Adrenal gland (tissue), 9 donors: ENCODE measurements at regions not wholly inside any gene's neighbourhood (a gene's known extent, or its start where the extent isn't known, plus 50 kb on each side); places are given as distances from the start of the nearest gene placed in this dataset.

Experiments
- DNase-seq, 7 donors: peaks; one replicate each; pipeline ENCODE4 v3.0.0-alpha.2; 2019 to 2020
- H3K27ac ChIP-seq, 5 donors: fragments of 200-600 bp; sonication (generic) in 4 of 5; 1 replicate in 3 of 5; 2 replicates in 2 of 5; pipeline versions ENCODE4 v1.5.1 to v1.8.0; 2016 to 2020; ENCODE audit warnings: mild to moderate bottlenecking in 1 of 5
- H3K27me3 ChIP-seq: fragments of 200-600 bp; 2 replicates; pipeline ENCODE4 v1.8.0; 2021
- H3K36me3 ChIP-seq, 2 donors: fragments of 200-600 bp; replicated peaks in 1 of 2; 1 replicate in 1 of 2; 2 replicates in 1 of 2; pipeline versions ENCODE4 v1.5.1 to v1.8.0; 2018 to 2022
- H3K4me1 ChIP-seq, 2 donors: fragments of 200-600 bp; replicated peaks in 1 of 2; 1 replicate in 1 of 2; 2 replicates in 1 of 2; pipeline versions ENCODE4 v1.5.1 to v1.8.0; 2018 to 2021
- H3K4me3 ChIP-seq, 4 donors: fragments of 200-600 bp; sonication (generic) in 3 of 4; one replicate each; pipeline ENCODE4 v1.5.1; 2016 to 2018
- H3K9me3 ChIP-seq, 3 donors: fragments of 200-600 bp; sonication (generic) in 1 of 3; replicated peaks in 1 of 3; 1 replicate in 2 of 3; 2 replicates in 1 of 3; pipeline versions ENCODE4 v1.5.1 to v1.8.0; 2016 to 2021
- CTCF ChIP-seq, 6 experiments: fragments of 450-650 bp in 4 of 6; fragments of 200-600 bp in 2 of 6; sonication (generic) in 1 of 6; IDR thresholded peaks; 1 replicate in 5 of 6; 2 replicates in 1 of 6; pipeline versions ENCODE4 v1.5.1 to v1.8.0; 2016 to 2021; ENCODE audit warnings: antibody characterized with exemption in 6 of 6, mild to moderate bottlenecking in 2 of 6, moderate library complexity in 1 of 6
- POLR2A ChIP-seq, 2 donors: fragments of 450-650 bp; IDR thresholded peaks; one replicate each; pipeline ENCODE4 v1.6.1; 2017; ENCODE audit warnings: antibody characterized with exemption in 2 of 2, mild to moderate bottlenecking in 2 of 2, moderate library complexity in 1 of 2
- WGBS, 4 donors: extraction: QIAGEN DNeasy Blood & Tissue Kit in 2 of 4; methylation state at CpG; one replicate each; pipeline versions ENCODE4 v1.1.5 to v1.1.7; 2013 to 2017; 5-methylcytosine and 5-hydroxymethylcytosine counted together
- intact Hi-C, 2 donors: fragments of 100-400 bp; cut with DNase I; formaldehyde crosslinking; loops; one replicate each; pipeline versions ENCODE4 v1.14.1 to v1.15.0; 2022 to 2023
- donor health status: healthy with polysubstance abuse.
- donor health status: Bipolar disorder and iron deficiency.
- donor health status: DM: yes; HTN: yes; CAD: no.
- donor health status: DM: no; HTN: no; CAD: no.
- donor health status: DM: no; HTN: no; CAD: no.

- WGBS, 4 donors = 95 to 97% (median 97%) methylated on average over 3 of the region's 3 CpGs
- H3K27ac ChIP-seq = no peak overlapping the region
- H3K4me3 ChIP-seq = no peak overlapping the region
- no peaks in the 10 kb centered on the region for H3K27me3 ChIP-seq
- no peaks in the 10 kb centered on the region for H3K9me3 ChIP-seq
- no peak for DNase-seq
- no peaks in the 10 kb centered on the region for H3K4me1 ChIP-seq
- no peaks in the 10 kb centered on the region for H3K36me3 ChIP-seq
- TF ChIP-seq POLR2A (IDR thresholded peaks at IDR 0.05) (no peak), CTCF (IDR thresholded peaks at IDR 0.05) (no peak)
- intact Hi-C loops = no loop called here
Measured at GRCh38 chr12:27382924-27383323, 50.3 kb downstream of the BMAL2 start.

- no peak for TF ChIP-seq POLR2A (IDR thresholded peaks at IDR 0.05)
- peak; percentile 67 to 95 (median 74) for TF ChIP-seq CTCF (IDR thresholded peaks at IDR 0.05)
- H3K27me3 ChIP-seq = no peaks in the 10 kb centered on the region
- no peaks in the 10 kb centered on the region for H3K4me1 ChIP-seq
- H3K9me3 ChIP-seq = no peaks in the 10 kb centered on the region
- H3K4me3 ChIP-seq = no peak overlapping the region
- H3K27ac ChIP-seq = no peak overlapping the region
- WGBS, 4 donors = 61 to 70% (median 63%) methylated on average over 12 of the region's 12 CpGs
- no peaks in the 10 kb centered on the region for H3K36me3 ChIP-seq
- peak; percentile 71 to 93 (median 81) for DNase-seq
- intact Hi-C loops = no loop called here
Measured at GRCh38 chr12:27383429-27384260, 51.0 kb downstream of the BMAL2 start.

GRCh38 chr12:27384261-27384590 is 51.6 kb downstream of the BMAL2 start:
- no peaks in the 10 kb centered on the region for H3K4me1 ChIP-seq
- no peaks in the 10 kb centered on the region for H3K27me3 ChIP-seq
- TF ChIP-seq CTCF (IDR thresholded peaks at IDR 0.05) (no peak), POLR2A (IDR thresholded peaks at IDR 0.05) (no peak)
- DNase-seq = no peak
- H3K4me3 ChIP-seq = no peak overlapping the region
- H3K27ac ChIP-seq = no peak overlapping the region
- no peaks in the 10 kb centered on the region for H3K9me3 ChIP-seq
- WGBS, 4 donors = 93 to 100% (median 95%) methylated on average over 1 of the region's 1 CpG
- intact Hi-C loops = no loop called here
- no peaks in the 10 kb centered on the region for H3K36me3 ChIP-seq

- H3K36me3 ChIP-seq = no peaks in the 10 kb centered on the region
- no peaks in the 10 kb centered on the region for H3K9me3 ChIP-seq
- H3K27ac ChIP-seq = no peak overlapping the region
- TF ChIP-seq POLR2A (IDR thresholded peaks at IDR 0.05) (no peak), CTCF (IDR thresholded peaks at IDR 0.05) (no peak)
- intact Hi-C loops = no loop called here
- H3K27me3 ChIP-seq = no peaks in the 10 kb centered on the region
- no peaks in the 10 kb centered on the region for H3K4me1 ChIP-seq
- WGBS, 4 donors = 77 to 88% (median 84%) methylated on average over 10 of the region's 10 CpGs
- no peak overlapping the region for H3K4me3 ChIP-seq
- DNase-seq = no peak
Measured at GRCh38 chr12:27385766-27386564, 53.3 kb downstream of the BMAL2 start.
